OCI-LY1 (cell line): ENCODE measurements at regions not wholly inside any gene's neighbourhood (a gene's known extent, or its start where the extent isn't known, plus 50 kb on each side); places are given as distances from the start of the nearest gene placed in this dataset.

ENCODE experiments used
- H2AFZ ChIP-seq: fragments of 200-600 bp; sonication (generic), shearing (Covaris generic); 2 replicates; pipeline ENCODE4 v1.6.0; 2014; ENCODE audit warnings: antibody characterized with exemption, mild to moderate bottlenecking, low read length
- H3F3A ChIP-seq: fragments of 200-600 bp; sonication (generic), shearing (Covaris generic); 2 replicates; pipeline ENCODE4 v1.6.0; 2014; ENCODE audit warnings: mild to moderate bottlenecking, antibody characterized with exemption, low read length, moderate library complexity; ENCODE audit not compliant: insufficient read depth
- H3K27ac ChIP-seq: fragments of 200-600 bp; sonication (generic); 2 replicates; pipeline ENCODE4 v1.5.1; 2014; ENCODE audit warnings: low read length, mixed run types, mild to moderate bottlenecking, low read depth; ENCODE audit not compliant: poor library complexity, severe bottlenecking
- H3K27me3 ChIP-seq: fragments of 200-600 bp; sonication (generic); 2 replicates; pipeline ENCODE4 v1.6.0; 2014; ENCODE audit warnings: antibody characterized with exemption, mild to moderate bottlenecking, low read length, moderate library complexity; ENCODE audit not compliant: insufficient read depth
- H3K36me3 ChIP-seq: fragments of 200-600 bp; sonication (generic); 2 replicates; pipeline ENCODE4 v1.6.1; 2014; ENCODE audit warnings: mild to moderate bottlenecking, antibody characterized with exemption, low read length, moderate library complexity, mixed read lengths; ENCODE audit not compliant: insufficient read depth
- H3K4me1 ChIP-seq: fragments of 200-600 bp; sonication (generic); 2 replicates; pipeline ENCODE4 v1.5.1; 2014; ENCODE audit warnings: mild to moderate bottlenecking, low read length, moderate library complexity; ENCODE audit not compliant: insufficient read depth, severe bottlenecking
- H3K4me2 ChIP-seq: fragments of 200-600 bp; sonication (generic), shearing (Covaris generic); 2 replicates; pipeline ENCODE4 v1.6.1; 2014; ENCODE audit warnings: low read length
- H3K4me3 ChIP-seq: fragments of 200-600 bp; sonication (generic); 2 replicates; pipeline ENCODE4 v1.5.1; 2014; ENCODE audit warnings: low read length, low read depth, mild to moderate bottlenecking, mixed read lengths; ENCODE audit not compliant: poor library complexity, severe bottlenecking
- H3K79me2 ChIP-seq: fragments of 200-600 bp; shearing (Covaris generic); 2 replicates; pipeline ENCODE4 v1.6.1; 2016; ENCODE audit warnings: mixed run types, low read length, mixed read lengths; ENCODE audit not compliant: insufficient read depth
- H3K9ac ChIP-seq: fragments of 200-600 bp; sonication (generic), shearing (Covaris generic); 2 replicates; pipeline ENCODE4 v1.6.1; 2014; ENCODE audit warnings: mild to moderate bottlenecking, low read length, mixed read lengths
- H3K9me2 ChIP-seq: fragments of 200-600 bp; sonication (generic), shearing (Covaris generic); 2 replicates; pipeline ENCODE4 v1.6.1; 2014; ENCODE audit warnings: low read depth, mild to moderate bottlenecking, low read length, mixed read lengths
- H3K9me3 ChIP-seq: fragments of 200-600 bp; shearing (Covaris generic); 2 replicates; pipeline ENCODE4 v1.6.1; 2014; ENCODE audit warnings: low read length, mixed read lengths
- H4K20me1 ChIP-seq: fragments of 200-600 bp; sonication (generic), shearing (Covaris generic); 2 replicates; pipeline ENCODE4 v1.6.0; 2016; ENCODE audit warnings: mild to moderate bottlenecking, low read length; ENCODE audit not compliant: insufficient read depth
- EZH2 ChIP-seq: fragments of 200-600 bp; sonication (generic), shearing (Covaris generic); IDR thresholded peaks from 2 replicates; pipeline ENCODE4 v1.8.0; 2017; ENCODE audit warnings: borderline replicate concordance, mixed run types, mild to moderate bottlenecking, antibody characterized with exemption, low read length, moderate library complexity, mixed read lengths
- TF ChIP-seq, protein P1 (sequence below): fragments of 200-600 bp; sonication (generic), shearing (Covaris generic); IDR thresholded peaks from 2 replicates; pipeline ENCODE4 v1.5.1; 2017; ENCODE audit warnings: mild to moderate bottlenecking, antibody characterized with exemption, low read length, moderate library complexity, mixed read lengths

DNA sequence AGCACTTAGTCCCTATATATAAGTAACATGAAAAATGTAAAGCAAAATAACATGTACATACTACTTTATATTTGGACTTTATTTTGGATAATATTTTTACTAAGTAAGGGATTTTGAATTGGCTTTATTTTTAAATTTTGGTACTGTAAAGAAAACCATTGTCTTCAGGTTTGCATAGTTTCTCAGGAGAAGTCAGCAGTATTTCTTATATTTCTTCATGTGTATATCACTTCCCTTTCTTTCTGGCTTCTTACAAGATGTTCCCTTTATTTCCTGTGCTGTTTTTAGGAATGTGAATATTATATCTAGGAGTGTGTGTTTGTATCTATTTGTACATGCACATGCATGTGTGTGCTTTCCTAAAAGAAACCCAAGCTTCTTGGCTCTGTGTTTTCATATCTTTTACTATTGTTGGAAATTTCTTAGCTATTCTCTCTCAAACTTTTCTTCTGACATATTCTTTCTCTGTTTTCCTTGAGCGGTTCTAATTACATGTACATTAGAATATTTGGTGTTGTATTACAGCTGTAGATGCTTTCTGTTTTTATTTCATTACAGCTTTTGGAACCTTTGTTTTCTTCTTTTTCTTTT lies 1549.7 kb upstream of the ACVR2A start:
- Histone ChIP-seq H3K9ac (no peak overlapping the region), H3K36me3 (no peaks in the 10 kb centered on the region), H3K27me3 (no peaks in the 10 kb centered on the region), H3K4me3 (no peak overlapping the region), H3K4me2 (no peak overlapping the region), H3K9me2 (no peaks in the 10 kb centered on the region), H3K27ac (no peak overlapping the region), H3K79me2 (no peaks in the 10 kb centered on the region), H3F3A (no peaks in the 10 kb centered on the region), H3K4me1 (no peaks in the 10 kb centered on the region), H3K9me3 (peaks cover 5% of the 10 kb centered on the region; the same call in 1 of the 2 replicates), H2AFZ (no peak overlapping the region), H4K20me1 (no peaks in the 10 kb centered on the region)
- TF ChIP-seq, protein P1, sequence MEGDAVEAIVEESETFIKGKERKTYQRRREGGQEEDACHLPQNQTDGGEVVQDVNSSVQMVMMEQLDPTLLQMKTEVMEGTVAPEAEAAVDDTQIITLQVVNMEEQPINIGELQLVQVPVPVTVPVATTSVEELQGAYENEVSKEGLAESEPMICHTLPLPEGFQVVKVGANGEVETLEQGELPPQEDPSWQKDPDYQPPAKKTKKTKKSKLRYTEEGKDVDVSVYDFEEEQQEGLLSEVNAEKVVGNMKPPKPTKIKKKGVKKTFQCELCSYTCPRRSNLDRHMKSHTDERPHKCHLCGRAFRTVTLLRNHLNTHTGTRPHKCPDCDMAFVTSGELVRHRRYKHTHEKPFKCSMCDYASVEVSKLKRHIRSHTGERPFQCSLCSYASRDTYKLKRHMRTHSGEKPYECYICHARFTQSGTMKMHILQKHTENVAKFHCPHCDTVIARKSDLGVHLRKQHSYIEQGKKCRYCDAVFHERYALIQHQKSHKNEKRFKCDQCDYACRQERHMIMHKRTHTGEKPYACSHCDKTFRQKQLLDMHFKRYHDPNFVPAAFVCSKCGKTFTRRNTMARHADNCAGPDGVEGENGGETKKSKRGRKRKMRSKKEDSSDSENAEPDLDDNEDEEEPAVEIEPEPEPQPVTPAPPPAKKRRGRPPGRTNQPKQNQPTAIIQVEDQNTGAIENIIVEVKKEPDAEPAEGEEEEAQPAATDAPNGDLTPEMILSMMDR = no peak

GRCh38 chr2:146287281-146287680 lies 1557.5 kb upstream of the ACVR2A start:
- Histone ChIP-seq H2AFZ (no peak overlapping the region), H3K9ac (no peak overlapping the region)
- TF ChIP-seq EZH2 = no peak
- TF ChIP-seq, protein P1 = no peak

GRCh38 chr2:146278881-146279280 lies 1565.9 kb upstream of the ACVR2A start:
- no peaks in the 10 kb centered on the region for H3K9me3 ChIP-seq
- no peaks in the 10 kb centered on the region for H3F3A ChIP-seq
- no peaks in the 10 kb centered on the region for H3K36me3 ChIP-seq
- no peaks in the 10 kb centered on the region for H3K9me2 ChIP-seq
- H3K4me1 ChIP-seq = no peaks in the 10 kb centered on the region
- H3K27me3 ChIP-seq = no peaks in the 10 kb centered on the region
- no peak overlapping the region for H3K27ac ChIP-seq
- no peak overlapping the region for H3K4me3 ChIP-seq
- no peak for TF ChIP-seq EZH2
- TF ChIP-seq, protein P1 = no peak
- H3K4me2 ChIP-seq = no peak overlapping the region
- H2AFZ ChIP-seq = no peak overlapping the region
- H3K79me2 ChIP-seq = no peaks in the 10 kb centered on the region
- H4K20me1 ChIP-seq = no peaks in the 10 kb centered on the region
- H3K9ac ChIP-seq = no peak overlapping the region

More at GRCh38 chr2:146287281-146287680, 1557.5 kb upstream of the ACVR2A start:
- Histone ChIP-seq H3K4me3 (no peak overlapping the region), H4K20me1 (no peaks in the 10 kb centered on the region), H3K79me2 (no peaks in the 10 kb centered on the region), H3K27ac (no peak overlapping the region), H3K9me2 (no peaks in the 10 kb centered on the region), H3K9me3 (peaks cover 6% of the 10 kb centered on the region; the same call in 1 of the 2 replicates), H3F3A (no peaks in the 10 kb centered on the region), H3K36me3 (no peaks in the 10 kb centered on the region), H3K27me3 (no peaks in the 10 kb centered on the region), H3K4me2 (no peak overlapping the region), H3K4me1 (no peaks in the 10 kb centered on the region)
